HepG2 (cell line): ENCODE measurements at regions not wholly inside any gene's neighbourhood (a gene's known extent, or its start where the extent isn't known, plus 50 kb on each side); places are given as distances from the start of the nearest gene placed in this dataset.
A peak's percentile ranks its signal among the peaks of the same experiment; 100 is the strongest.

ENCODE experiments used
- ARNTL ChIP-seq: sonication (generic); formaldehyde crosslinking; IDR thresholded peaks from 2 replicates; pipeline ENCODE4 v1.4.0; 2020; ENCODE audit warnings: mild to moderate bottlenecking, missing genetic modification reagents
- CTCF ChIP-seq: sonication (generic); formaldehyde crosslinking; IDR thresholded peaks from 2 replicates; pipeline ENCODE4 v1.5.0; 2020; ENCODE audit warnings: mild to moderate bottlenecking, missing genetic modification reagents, moderate library complexity
- DMTF1 ChIP-seq: sonication (generic); formaldehyde crosslinking; IDR thresholded peaks from 2 replicates; pipeline ENCODE4 v1.4.0; 2020; ENCODE audit warnings: mild to moderate bottlenecking, missing genetic modification reagents
- FOSL2 ChIP-seq: sonication (generic); formaldehyde crosslinking; IDR thresholded peaks from 2 replicates; pipeline ENCODE4 v1.4.0; 2020; ENCODE audit warnings: missing genetic modification reagents
- FOXO4 ChIP-seq: sonication (generic); formaldehyde crosslinking; conservative IDR thresholded peaks from 2 replicates; pipeline ENCODE4 v1.8.1; 2023; ENCODE audit warnings: missing genetic modification reagents
- GABPB1 ChIP-seq: IDR thresholded peaks from 2 replicates; pipeline ENCODE4 v1.6.1; 2016; ENCODE audit warnings: mild to moderate bottlenecking, missing genetic modification reagents, moderate library complexity, missing compliant biosample characterization
- PATZ1 ChIP-seq: sonication (generic); formaldehyde crosslinking; IDR thresholded peaks from 2 replicates; pipeline ENCODE4 v1.4.0; 2020; ENCODE audit warnings: missing genetic modification reagents
- PLRG1 ChIP-seq: fragments of 450-650 bp; conservative IDR thresholded peaks from 2 replicates; pipeline ENCODE4 v1.6.1; 2016
- SALL1 ChIP-seq: sonication (generic); formaldehyde crosslinking; IDR thresholded peaks from 2 replicates; pipeline ENCODE4 v1.8.0; 2022; ENCODE audit warnings: mild to moderate bottlenecking, missing genetic modification reagents
- STAG1 ChIP-seq: sonication (generic); formaldehyde crosslinking; IDR thresholded peaks from 2 replicates; pipeline ENCODE4 v1.4.0; 2020; ENCODE audit warnings: missing genetic modification reagents
- ZEB1 ChIP-seq: IDR thresholded peaks from 2 replicates; pipeline ENCODE4 v1.6.1; 2012; ENCODE audit warnings: mild to moderate bottlenecking, low read depth, inconsistent platforms; ENCODE audit not compliant: insufficient replicate concordance
- ZFYVE20 ChIP-seq: sonication (generic); formaldehyde crosslinking; IDR thresholded peaks from 2 replicates; pipeline ENCODE4 v1.8.0; 2023; ENCODE audit warnings: low read depth, mild to moderate bottlenecking, moderate library complexity, missing genetic modification reagents, borderline replicate concordance
- ZNF138 ChIP-seq: sonication (generic); formaldehyde crosslinking; IDR thresholded peaks from 2 replicates; pipeline ENCODE4 v1.5.0; 2020; ENCODE audit warnings: mild to moderate bottlenecking, low read depth, missing genetic modification reagents
- ZNF280B ChIP-seq: sonication (generic); formaldehyde crosslinking; IDR thresholded peaks from 2 replicates; pipeline ENCODE4 v1.5.0; 2020; ENCODE audit warnings: missing genetic modification reagents, mild to moderate bottlenecking, borderline replicate concordance
- ZNF350 ChIP-seq: sonication (generic); formaldehyde crosslinking; IDR thresholded peaks from 2 replicates; pipeline ENCODE4 v1.4.0; 2020; ENCODE audit warnings: mild to moderate bottlenecking, low read depth, missing genetic modification reagents, borderline replicate concordance
- ZNF354B ChIP-seq: sonication (generic); formaldehyde crosslinking; IDR thresholded peaks from 2 replicates; pipeline ENCODE4 v1.8.0; 2022; ENCODE audit warnings: mild to moderate bottlenecking, missing genetic modification reagents
- ZNF563 ChIP-seq: sonication (generic); formaldehyde crosslinking; IDR thresholded peaks from 2 replicates; pipeline ENCODE4 v1.8.0; 2022; ENCODE audit warnings: mild to moderate bottlenecking, moderate library complexity, missing genetic modification reagents
- ZNF878 ChIP-seq: sonication (generic); formaldehyde crosslinking; IDR thresholded peaks from 2 replicates; pipeline ENCODE4 v1.8.1; 2023; ENCODE audit warnings: mild to moderate bottlenecking, missing genetic modification reagents, moderate library complexity

- TF ChIP-seq ZNF350 (CRISPR knock-in tag), result no peak
- TF ChIP-seq STAG1, result peak; percentile 84
- 0 out of 2 replicates have a peak, but pooled peaks have one; percentile 35 for TF ChIP-seq ZNF280B (CRISPR knock-in tag)
- TF ChIP-seq PATZ1 (CRISPR knock-in tag), result no peak
- TF ChIP-seq GABPB1, result no peak
- no peak for TF ChIP-seq PLRG1
- TF ChIP-seq FOSL2 (CRISPR knock-in tag), result peak; percentile 38
- TF ChIP-seq ZNF563 (CRISPR knock-in tag), result no peak
- no peak for TF ChIP-seq FOXO4
- TF ChIP-seq ZNF138 (CRISPR knock-in tag), result no peak
- TF ChIP-seq ARNTL (CRISPR knock-in tag), result no peak
- peak; percentile 87 for TF ChIP-seq CTCF (CRISPR knock-in tag)
- no peak for TF ChIP-seq DMTF1 (CRISPR knock-in tag)
- peak; percentile 44; the same call in 1 of the 2 replicates for TF ChIP-seq SALL1
- no peak for TF ChIP-seq ZNF354B (CRISPR knock-in tag)
- no peak for TF ChIP-seq ZEB1
- no peak for TF ChIP-seq ZFYVE20 (CRISPR knock-in tag)
- no peak for TF ChIP-seq ZNF878 (CRISPR knock-in tag)
Measured at GRCh38 chr7:54839575-54840213, 80.7 kb upstream of the SEC61G start (continued).
